Body of pancreas (tissue), 4 donors: ENCODE measurements at regions not wholly inside any gene's neighbourhood (a gene's known extent, or its start where the extent isn't known, plus 50 kb on each side); places are given as distances from the start of the nearest gene placed in this dataset.
A peak's percentile ranks its signal among the peaks of the same experiment; 100 is the strongest.

Experiments
- ATAC-seq: fragments of 150-250 bp; one replicate; pipeline ENCODE4 v1.9.1; 2016
- DNase-seq, 4 donors: peaks; one replicate each; pipeline ENCODE4 v3.0.0-alpha.2; 2019
- H3K27ac ChIP-seq, 4 donors: fragments of 200-600 bp; sonication (generic); 1 replicate in 3 of 4; 2 replicates in 1 of 4; pipeline versions ENCODE4 v1.5.1 to v1.6.1; 2016 to 2019; ENCODE audit warnings: mild to moderate bottlenecking in 1 of 4, mixed read lengths in 1 of 4, moderate library complexity in 1 of 4
- H3K27me3 ChIP-seq, 2 donors: fragments of 200-600 bp; sonication (generic); one replicate each; pipeline ENCODE4 v1.6.0; 2016; ENCODE audit warnings: mild to moderate bottlenecking in 1 of 2
- H3K36me3 ChIP-seq, 2 donors: fragments of 200-600 bp; sonication (generic); replicated peaks in 1 of 2; 2 replicates each; pipeline ENCODE4 v1.5.1; 2016; ENCODE audit warnings: low read depth in 2 of 2; ENCODE audit not compliant: insufficient read depth in 1 of 2
- H3K4me1 ChIP-seq: fragments of 200-600 bp; sonication (generic); one replicate; pipeline ENCODE4 v1.6.0; 2016
- H3K4me3 ChIP-seq, 2 donors: fragments of 200-600 bp; sonication (generic); 1 replicate in 1 of 2; 2 replicates in 1 of 2; pipeline ENCODE4 v1.5.1; 2016 to 2019
- H3K9me3 ChIP-seq, 3 donors: fragments of 200-600 bp; sonication (generic); 1 replicate in 2 of 3; 2 replicates in 1 of 3; pipeline ENCODE4 v1.5.1; 2016
- POLR2A ChIP-seq, 3 donors: fragments of 450-650 bp; IDR thresholded peaks; one replicate each; pipeline ENCODE4 v1.6.1; 2016; ENCODE audit warnings: antibody characterized with exemption in 3 of 3, mild to moderate bottlenecking in 2 of 3
- WGBS, 2 donors: methylation state at CpG; one replicate each; pipeline ENCODE4 v1.1.5; 2017; 5-methylcytosine and 5-hydroxymethylcytosine counted together
- intact Hi-C: fragments of 100-400 bp; cut with DNase I; formaldehyde crosslinking; loops from one replicate; pipeline ENCODE4 v1.15.1; 2023
- TF ChIP-seq, protein P1 (sequence below), 7 experiments: fragments of 450-650 bp in 4 of 7; fragments of 200-600 bp in 3 of 7; sonication (generic) in 3 of 7; IDR thresholded peaks; one replicate each; pipeline ENCODE4 v1.5.1; 2016 to 2019; ENCODE audit warnings: antibody characterized with exemption in 7 of 7

DNA sequence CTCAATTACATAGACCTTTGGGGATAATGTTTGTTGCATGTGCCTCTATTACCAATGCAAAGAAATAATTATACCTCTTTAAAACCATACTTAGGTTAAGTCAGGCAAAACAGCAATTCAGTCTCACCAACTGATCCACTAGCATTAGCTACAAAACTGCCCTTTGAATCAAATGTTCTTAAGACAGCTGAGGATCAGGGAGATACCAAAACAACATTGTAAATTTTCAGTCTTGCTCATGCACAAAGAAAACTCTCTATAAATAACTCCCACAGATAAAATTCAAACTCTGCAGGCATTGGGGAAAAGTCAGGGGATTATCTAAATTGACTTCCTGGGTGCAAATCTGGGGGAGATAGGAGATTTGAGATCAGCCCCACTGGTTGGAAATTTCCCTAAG lies 100.9 kb upstream of the DPT start:
- Histone ChIP-seq H3K27me3 (no peaks in the 10 kb centered on the region), H3K27ac (no peak overlapping the region), H3K4me3 (no peak overlapping the region), H3K4me1 (peaks cover 24% of the 10 kb centered on the region), H3K9me3 (no peaks in the 10 kb centered on the region), H3K36me3 (no peaks in the 10 kb centered on the region)
- DNase-seq (no peak), ATAC-seq (no peak)
- intact Hi-C loops, result no loop called here
- TF ChIP-seq, protein P1, sequence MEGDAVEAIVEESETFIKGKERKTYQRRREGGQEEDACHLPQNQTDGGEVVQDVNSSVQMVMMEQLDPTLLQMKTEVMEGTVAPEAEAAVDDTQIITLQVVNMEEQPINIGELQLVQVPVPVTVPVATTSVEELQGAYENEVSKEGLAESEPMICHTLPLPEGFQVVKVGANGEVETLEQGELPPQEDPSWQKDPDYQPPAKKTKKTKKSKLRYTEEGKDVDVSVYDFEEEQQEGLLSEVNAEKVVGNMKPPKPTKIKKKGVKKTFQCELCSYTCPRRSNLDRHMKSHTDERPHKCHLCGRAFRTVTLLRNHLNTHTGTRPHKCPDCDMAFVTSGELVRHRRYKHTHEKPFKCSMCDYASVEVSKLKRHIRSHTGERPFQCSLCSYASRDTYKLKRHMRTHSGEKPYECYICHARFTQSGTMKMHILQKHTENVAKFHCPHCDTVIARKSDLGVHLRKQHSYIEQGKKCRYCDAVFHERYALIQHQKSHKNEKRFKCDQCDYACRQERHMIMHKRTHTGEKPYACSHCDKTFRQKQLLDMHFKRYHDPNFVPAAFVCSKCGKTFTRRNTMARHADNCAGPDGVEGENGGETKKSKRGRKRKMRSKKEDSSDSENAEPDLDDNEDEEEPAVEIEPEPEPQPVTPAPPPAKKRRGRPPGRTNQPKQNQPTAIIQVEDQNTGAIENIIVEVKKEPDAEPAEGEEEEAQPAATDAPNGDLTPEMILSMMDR (IDR thresholded peaks at IDR 0.05), result no peak
- TF ChIP-seq POLR2A (IDR thresholded peaks at IDR 0.05), result no peak

DNA sequence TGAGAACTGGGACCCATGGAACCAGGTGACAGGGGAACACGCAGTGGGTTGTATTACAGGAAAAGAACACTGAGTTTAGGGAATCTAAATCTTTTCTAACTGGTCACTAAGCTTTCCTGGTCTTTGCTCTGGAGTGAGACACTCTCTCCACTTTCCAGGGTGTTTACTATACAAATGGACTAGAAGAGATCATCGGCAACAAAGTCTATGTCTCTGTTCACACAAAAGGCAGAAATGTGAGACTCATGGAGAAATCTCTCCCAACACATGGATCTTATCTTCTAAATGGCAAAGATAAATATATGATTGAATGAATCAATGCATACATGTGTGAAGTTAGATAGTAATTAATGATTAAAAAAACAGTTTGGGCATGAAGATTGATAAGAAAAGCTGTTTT lies 101.6 kb upstream of the DPT start:
- no peaks in the 10 kb centered on the region for H3K36me3 ChIP-seq

DNA sequence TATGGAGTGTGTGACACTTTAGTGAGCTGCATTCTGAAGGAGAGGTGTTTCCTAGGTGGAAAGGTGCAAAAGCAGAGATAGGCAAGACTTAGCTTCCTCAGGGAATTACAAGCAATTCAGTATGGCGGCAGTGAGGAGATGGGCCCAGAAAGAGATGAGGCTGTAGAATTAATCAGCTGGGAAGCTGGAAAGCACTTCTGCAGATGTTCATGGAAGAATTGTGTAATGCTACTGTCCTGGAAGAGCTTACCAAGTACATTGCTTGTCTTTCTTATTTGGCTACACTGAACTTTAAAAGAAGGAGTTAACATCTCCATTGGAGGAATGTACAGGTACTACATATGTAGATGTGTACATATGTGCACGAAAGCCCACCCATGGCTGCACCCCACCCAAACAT lies 103.7 kb upstream of the DPT start:
- peaks cover 37% of the 10 kb centered on the region for H3K4me1 ChIP-seq
- no peak for TF ChIP-seq POLR2A (IDR thresholded peaks at IDR 0.05)
- no peak for ATAC-seq
- H3K27me3 ChIP-seq, result no peaks in the 10 kb centered on the region
- no peaks in the 10 kb centered on the region for H3K36me3 ChIP-seq
- H3K9me3 ChIP-seq, result no peaks in the 10 kb centered on the region
- peak overlapping the region in 1 of 4 donors; percentile 82 for H3K27ac ChIP-seq
- no peak overlapping the region for H3K4me3 ChIP-seq
- intact Hi-C loops, result no loop called here
- DNase-seq, result no peak
- WGBS, 2 donors, result 92% methylated on average over 2 of the region's 2 CpGs

More for the DNA sequence above, 101.6 kb upstream of the DPT start:
- DNase-seq, result peak in 1 of 4 donors; percentile 8
- intact Hi-C loops, result no loop called here
- H3K27ac ChIP-seq, result no peak overlapping the region
- WGBS, 2 donors, result 51 to 57% methylated on average over 2 of the region's 2 CpGs
- TF ChIP-seq, protein P1 (IDR thresholded peaks at IDR 0.05), result no peak
- TF ChIP-seq POLR2A (IDR thresholded peaks at IDR 0.05), result no peak
- no peak overlapping the region for H3K4me3 ChIP-seq
- no peaks in the 10 kb centered on the region for H3K27me3 ChIP-seq
- H3K4me1 ChIP-seq, result peaks cover 30% of the 10 kb centered on the region
- H3K9me3 ChIP-seq, result no peaks in the 10 kb centered on the region
- no peak for ATAC-seq

DNA sequence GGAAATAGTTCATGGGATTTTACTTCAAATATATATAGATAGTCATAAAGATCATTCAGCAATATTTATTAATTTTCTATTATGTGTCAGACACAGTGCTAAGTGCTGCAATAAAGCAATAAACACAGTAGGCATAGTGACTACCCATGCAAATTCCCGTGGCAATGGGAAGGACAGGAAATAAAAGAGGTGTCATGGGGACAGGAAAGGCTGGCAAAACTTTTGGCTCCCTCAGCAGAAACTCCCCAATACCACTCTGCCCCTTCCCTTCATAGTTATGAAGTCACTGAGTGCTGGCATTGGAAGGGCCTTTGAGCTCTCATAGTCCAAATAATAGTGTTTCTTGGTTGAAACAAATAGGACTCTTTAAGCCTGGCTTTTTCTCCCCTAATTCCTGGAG lies 104.4 kb upstream of the DPT start:
- Histone ChIP-seq H3K27me3 (no peaks in the 10 kb centered on the region), H3K36me3 (no peaks in the 10 kb centered on the region), H3K4me3 (no peak overlapping the region), H3K27ac (peak overlapping the region; percentile 62 to 82 (median 70)), H3K4me1 (peaks cover 37% of the 10 kb centered on the region), H3K9me3 (no peaks in the 10 kb centered on the region)
- ATAC-seq (no peak), DNase-seq (no peak)
- intact Hi-C loops, result no loop called here
- WGBS, 2 donors, result 64 to 75% methylated on average over 1 of the region's 1 CpG
- no peak for TF ChIP-seq POLR2A (IDR thresholded peaks at IDR 0.05)
- TF ChIP-seq, protein P1 (IDR thresholded peaks at IDR 0.05), result no peak

DNA sequence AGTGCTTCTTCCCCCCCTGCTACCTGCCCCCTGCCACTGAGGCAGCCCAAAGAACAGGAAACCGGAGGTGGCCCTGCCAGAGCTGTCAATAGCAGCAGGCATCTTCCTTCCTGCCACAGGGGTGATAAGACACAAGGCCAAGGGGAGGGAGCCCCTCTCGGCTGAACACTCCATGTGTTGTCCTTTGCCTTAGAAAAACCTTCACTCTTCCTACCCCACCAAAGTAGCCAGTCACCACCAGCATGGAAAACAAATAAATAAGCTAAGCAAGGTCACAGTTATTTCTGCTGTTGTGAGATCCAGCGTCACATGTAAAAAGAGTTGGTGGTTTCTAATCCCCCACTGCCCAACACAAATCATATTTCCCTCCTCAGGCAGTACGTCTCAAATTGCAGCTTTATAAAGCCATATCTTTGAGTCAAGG lies 104.8 kb upstream of the DPT start:
- H3K9me3 ChIP-seq, result no peaks in the 10 kb centered on the region
- DNase-seq (no peak), ATAC-seq (peak; percentile 30)
- no peaks in the 10 kb centered on the region for H3K27me3 ChIP-seq
- TF ChIP-seq POLR2A (IDR thresholded peaks at IDR 0.05), result no peak
- TF ChIP-seq, protein P1 (IDR thresholded peaks at IDR 0.05), result no peak
- no peak overlapping the region for H3K4me3 ChIP-seq
- WGBS, 2 donors, result 25 to 32% methylated on average over 4 of the region's 4 CpGs
- intact Hi-C loops, result no loop called here
- H3K36me3 ChIP-seq, result no peaks in the 10 kb centered on the region
- peak overlapping the region; percentile 62 to 82 (median 70) for H3K27ac ChIP-seq
- H3K4me1 ChIP-seq, result peaks cover 37% of the 10 kb centered on the region
